HG02884 (cell line): ENCODE measurements at regions not wholly inside any gene's neighbourhood (a gene's known extent, or its start where the extent isn't known, plus 50 kb on each side); places are given as distances from the start of the nearest gene placed in this dataset.

Source experiments
- ATAC-seq: cut with Tn5 transposase; IDR thresholded peaks from one replicate; pipeline ENCODE4 v1.9.1; 2021; ENCODE audit warnings: mild to moderate bottlenecking, moderate library complexity; ENCODE audit not compliant: unreplicated experiment

DNA sequence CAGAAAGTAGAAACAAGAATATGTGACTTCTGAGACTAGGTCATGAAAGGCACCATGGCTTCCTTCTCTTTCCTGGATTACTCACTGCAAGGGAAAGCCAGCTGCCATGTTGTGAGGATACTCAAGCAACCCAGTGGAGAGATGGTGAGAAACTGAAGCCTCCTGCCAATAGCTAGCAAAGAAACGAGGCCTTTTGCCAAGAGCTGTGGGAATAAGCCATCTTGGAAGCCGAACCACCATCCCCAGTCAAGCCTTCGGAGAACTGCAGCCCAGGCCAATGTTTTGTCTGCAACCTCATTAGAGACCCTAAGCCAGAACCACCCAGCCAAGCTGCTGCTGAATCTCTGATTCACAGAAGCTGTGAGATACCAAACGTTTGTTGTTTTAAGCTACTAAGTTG lies 104.7 kb upstream of the CRHR1 start:
- ATAC-seq = no peak

DNA sequence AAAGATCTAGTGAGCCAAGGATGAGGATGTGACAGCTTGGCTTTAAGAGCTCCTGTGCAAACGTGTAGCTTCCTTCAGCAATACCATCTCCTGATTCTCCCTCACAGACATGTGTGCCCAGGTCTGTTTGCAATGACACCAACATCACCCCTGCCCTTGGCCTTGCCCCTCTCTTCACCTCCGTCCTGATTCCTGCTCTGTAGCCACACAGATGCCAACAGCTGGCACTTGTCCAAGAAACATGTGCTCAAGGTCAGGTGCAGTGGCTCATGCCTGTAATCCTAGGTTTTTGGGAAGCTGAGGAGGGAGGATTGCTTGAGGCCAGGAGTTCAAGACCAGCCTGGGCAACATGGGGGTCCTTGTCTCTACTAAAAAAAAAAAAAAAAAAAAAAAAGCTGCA lies 103.8 kb upstream of the CRHR1 start:
- no peak for ATAC-seq

DNA sequence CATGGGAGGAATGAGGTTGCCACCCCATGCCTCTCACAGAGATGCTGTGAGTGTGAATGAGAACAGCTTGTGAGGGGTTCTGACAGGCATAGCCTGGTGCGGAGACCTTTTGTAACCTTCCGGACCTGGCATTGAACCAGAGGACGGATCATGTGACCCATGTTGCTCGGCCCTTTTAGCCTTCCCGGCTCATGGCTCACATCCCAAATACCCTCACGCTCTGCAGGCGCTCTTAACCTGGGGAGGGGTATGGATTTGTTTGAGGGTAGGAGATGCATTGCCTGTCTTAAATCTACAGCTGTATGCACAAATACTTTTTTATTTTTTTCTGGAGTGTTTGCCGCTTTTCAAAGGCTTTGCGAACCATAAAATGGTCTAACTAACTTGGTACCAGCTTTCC lies 102.4 kb upstream of the CRHR1 start:
- no peak for ATAC-seq

DNA sequence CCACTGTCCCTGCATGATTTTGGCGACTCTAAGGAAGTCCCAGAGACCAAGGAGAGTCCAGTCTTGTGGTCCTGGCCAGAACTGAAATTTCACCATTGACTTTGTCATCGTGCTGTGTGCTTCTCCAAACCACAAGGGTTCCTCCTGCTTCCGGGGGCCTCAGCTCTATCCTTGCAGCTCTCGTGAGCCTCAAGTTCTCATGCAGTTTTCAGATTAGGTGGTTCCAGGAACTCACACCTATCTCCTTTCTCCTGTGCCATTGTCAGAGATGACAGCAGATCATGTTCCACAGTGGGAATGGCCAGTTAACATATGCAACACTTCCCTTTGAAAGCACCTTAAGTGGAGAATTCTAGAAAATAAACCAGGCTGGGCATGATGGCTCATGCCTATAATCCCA lies 97.9 kb upstream of the CRHR1 start:
- no peak for ATAC-seq

DNA sequence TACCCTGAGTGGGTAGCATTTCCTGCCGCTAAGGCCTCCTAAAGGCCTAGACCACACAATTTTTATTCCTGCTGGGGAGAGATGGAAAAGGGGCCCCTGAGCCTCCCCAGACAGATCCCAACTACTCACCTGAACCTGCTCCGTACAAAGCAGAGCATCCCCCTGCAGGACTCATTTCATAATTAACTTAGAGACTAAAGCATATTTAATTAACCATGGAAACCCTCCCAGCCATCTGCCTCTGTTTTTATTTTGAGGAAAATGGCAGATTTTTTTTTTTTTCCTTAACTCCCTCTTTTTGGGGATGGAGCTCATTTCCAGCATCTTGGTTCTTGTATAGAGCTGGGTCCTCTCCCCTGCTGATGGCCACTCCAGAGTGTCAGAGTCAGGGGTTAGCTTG lies 96.5 kb upstream of the CRHR1 start:
- ATAC-seq = no peak

DNA sequence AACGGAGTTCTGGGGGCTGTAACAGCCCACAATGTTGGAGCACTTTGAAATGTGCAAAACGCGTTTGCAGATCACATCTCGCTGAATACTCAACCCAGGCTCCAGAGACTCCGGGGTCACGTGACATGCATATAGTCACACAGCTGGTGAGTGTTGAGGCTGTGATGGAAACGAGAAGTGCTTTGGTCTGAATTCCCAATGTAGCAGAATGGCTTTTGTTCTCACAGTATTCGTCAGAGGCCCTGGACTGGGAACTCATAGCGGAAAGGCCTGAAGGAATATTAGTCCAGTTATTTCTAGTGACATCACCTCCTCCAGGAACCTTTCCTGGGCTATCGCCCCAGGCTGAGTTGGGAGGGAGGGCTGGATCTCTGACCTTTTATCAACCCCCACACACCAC lies 95.8 kb upstream of the CRHR1 start:
- no peak for ATAC-seq

DNA sequence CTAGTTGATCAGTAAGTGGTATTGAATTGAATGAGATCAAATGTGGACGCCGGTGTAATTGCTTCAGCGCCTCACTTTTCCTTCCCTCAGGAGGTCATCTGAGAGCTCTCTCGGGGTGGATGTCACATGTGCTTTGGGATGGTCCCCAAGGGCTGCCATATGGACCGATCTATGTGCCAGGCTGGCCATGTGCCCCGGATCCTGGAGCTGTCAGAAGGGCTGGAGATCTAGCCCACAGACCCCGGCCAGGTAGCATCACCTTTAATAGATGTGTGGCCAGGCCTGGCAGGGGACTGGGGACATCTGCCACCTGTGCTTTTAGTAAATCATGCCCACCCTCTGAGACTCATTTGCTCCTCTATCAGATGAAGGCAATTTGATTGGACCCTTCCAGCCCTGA lies 95.3 kb upstream of the CRHR1 start:
- ATAC-seq = no peak

DNA sequence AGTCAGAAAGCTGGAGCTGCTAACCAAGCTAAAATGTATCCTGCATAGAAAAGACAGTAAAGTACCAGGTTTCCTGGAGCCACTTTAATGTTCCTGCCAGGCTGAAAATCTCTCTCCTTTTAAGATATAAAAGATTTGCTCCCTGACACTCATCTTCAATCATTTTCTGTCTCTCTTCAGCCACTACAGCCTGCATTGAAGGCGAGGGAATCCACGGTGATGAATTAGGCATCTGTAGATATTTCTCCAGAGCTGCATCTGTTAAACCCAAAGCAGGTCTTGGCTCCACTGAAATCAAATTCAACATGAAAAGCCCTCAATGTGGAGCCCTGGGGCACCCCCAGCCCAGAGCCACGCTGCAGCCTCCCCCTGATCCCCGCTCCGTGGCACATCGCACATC lies 94.7 kb upstream of the CRHR1 start:
- no peak for ATAC-seq

DNA sequence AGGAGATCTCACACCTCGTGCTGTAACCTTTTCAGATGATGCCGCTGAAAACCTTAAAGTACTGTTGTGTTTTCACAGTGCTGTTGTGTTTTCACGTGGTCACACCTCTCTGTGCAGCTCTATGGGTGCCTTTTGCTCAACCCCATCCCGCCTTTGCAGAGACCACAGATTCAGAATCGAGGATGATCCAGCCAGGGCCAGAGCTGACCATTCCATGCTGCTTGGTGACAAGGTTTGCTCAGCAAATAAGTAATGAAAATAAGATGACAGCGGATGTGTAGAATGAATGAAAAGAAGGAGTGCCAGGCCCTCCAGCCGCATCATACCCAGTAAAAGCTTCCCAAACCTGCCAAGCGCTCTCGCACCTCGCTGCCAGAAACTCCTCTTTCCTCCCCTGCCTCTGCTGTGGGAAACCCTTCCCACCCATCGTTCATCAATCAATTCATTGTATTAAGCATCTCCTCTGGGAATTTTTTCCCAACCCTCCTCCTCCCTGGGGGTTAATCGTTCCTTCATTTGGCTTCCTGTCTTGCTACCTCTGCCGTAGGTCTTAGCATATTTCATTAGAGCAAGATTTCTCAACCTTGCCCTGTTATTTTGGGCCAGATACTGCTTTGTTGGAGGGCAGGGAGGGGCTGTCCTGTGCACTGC lies 93.4 kb upstream of the CRHR1 start:
- ATAC-seq = no peak

DNA sequence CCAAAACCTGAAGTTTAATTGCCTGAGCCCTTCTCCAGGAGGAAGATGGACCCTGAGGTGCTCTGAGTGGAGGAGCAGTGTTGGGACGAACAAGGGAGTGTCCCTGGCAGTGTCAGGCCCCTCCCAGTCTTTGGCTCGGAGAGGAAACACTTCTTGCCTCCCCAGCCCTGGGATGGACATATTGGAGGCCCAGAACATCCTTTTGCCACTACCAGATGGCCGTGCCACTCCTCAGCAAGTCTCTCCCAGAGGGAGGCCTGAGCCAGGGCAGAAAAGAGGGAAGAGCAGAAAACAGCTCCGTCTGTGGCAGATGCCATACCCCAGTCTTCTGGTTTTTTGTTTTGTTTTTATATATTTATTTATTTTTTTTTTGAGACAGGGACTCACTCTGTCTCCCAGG lies 91.5 kb upstream of the CRHR1 start:
- ATAC-seq = no peak

DNA sequence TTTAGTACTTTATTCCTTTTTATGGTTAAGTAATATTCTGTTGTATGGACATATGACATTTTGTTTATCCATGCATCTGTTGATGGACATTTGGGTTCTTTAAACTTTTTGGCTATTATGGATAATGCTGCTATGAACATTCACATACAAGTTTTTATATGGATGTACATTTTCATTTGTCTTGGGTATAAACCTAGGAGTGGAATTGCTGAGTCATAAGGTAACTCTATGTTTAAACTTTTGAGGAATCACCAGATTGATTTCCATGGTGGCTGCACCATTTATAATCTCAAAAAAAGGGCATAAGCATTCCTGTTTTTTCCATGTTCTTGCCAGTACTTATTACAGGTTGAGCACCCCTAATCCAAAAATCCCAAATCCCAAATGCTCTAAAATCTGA lies 90.3 kb upstream of the CRHR1 start:
- ATAC-seq = no peak

DNA sequence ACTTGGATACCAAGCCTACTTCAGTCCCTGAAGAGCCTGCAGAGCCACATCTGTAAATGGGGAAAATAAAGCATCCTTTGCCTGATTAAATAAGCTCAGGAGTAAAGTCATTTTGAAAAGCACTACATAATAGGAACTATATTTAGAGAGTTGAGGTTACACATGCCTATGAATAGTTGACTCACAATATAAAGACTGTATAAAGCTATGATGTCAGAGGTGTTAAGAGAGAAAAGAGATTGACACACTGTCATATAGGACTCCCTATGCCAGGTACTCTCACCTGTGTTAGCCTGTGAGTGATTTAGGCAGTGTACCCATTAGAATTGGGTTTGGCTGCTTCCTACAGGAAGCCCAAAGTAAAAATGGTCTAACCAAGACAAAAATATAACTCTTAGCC lies 87.7 kb upstream of the CRHR1 start:
- ATAC-seq = no peak

DNA sequence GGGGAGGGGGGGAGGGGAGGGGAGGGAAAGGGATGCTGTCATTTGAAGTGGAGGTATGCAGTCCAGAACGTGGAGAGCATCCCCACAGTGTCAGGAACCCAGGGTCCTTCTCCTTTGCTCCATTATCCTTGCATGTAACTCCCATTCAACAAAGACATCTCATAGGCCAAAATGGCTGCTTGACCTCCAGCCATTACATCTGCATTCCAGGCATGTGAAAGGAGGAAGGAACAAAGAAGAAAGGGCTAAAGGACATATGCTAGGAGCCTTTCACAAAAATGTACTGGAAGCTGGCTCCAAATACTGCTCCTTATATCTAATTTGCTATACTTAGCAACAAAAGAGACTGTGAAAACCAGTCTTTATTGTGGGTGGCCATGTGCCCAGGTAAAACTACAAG lies 87.0 kb upstream of the CRHR1 start:
- no peak for ATAC-seq

DNA sequence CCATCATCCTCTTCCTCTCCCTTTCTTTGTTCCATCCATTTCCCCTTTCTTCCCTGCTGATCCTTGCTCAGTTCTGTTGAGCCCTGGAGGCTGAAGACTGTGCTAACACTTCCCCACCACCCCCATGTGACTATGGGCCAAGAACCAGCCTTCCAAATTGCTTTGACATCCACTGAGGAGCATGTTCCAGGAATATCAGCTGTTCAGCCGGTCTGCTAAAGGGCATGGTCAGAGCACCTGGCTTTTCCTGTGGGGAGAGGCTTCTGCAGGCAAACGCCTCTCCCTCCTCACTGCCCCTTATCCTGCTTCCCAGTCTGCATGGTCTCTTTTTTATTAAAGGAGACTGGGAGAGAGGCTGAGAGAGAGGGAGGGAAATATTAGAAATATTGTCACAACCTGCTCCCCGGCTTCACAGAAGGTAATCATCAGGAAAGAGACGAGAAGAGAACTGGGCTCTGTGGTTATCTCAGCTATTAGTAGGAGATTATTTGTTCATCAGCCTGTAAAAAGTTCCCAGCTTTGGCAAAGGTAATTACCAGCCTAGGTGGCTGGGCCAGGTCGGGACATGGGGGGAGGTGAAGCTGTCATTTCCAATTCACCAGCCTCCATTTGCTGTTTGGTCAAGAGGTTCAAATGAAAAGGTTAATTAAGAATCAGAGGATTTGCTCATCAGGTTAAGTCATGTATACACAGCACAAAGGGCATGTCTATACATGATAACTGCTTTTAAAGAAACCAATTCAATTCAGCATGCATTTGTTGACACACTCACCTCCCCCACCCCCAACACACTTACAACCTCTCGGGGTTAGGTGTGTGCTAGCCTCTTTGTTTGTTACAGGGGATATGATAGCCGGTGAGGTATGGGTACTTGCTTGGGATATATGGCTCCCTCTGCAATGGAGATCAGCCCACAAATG lies 83.7 kb upstream of the CRHR1 start:
- ATAC-seq = no peak

DNA sequence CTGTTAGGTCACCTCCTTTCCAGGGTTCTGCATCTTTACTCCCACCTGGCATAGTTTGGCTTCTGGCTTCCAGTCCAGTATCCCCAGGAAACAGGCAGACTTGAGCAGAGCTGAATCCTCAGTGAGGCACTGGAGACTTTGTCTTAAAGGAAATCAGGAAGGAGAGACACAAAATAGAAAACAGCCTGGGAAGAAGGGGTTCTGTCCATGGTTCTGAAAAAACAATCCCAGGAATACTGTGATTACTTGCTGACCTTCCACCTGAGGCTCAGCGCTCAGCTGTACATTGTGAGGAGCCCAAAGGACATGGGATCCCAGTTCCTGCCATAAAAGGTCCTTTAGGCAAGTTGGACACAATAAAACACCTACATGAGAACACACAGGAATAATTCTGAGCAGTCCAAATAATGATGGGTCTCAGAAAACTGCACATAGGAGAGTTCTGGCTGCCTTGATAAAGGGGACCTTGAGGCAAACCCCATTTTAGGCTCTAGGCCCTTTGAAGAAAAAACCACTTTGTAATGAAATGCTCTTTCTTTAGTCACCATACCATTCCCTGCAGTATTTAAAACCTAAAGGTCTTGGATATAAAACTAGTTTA lies 81.4 kb upstream of the CRHR1 start:
- no peak for ATAC-seq

DNA sequence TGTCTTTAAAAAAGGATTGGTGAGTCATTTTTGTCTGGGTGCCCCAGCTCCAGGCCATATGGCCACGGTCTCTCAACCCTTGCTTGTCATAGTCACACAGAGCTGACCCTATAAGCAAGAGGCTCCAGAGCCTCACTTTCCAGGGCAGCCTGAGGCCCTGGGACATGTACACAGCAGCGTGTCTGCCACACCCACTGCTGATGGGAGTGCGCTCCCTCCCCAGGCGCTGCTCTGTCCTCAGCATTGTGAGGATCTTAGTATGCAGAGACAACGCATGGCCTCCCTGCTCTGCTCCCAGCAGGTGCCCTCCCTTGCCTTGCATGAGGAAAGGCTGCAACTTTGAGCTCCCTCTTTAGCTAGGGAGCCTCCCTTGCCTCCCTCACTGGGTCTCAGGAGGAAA lies 80.8 kb upstream of the CRHR1 start:
- ATAC-seq = no peak

DNA sequence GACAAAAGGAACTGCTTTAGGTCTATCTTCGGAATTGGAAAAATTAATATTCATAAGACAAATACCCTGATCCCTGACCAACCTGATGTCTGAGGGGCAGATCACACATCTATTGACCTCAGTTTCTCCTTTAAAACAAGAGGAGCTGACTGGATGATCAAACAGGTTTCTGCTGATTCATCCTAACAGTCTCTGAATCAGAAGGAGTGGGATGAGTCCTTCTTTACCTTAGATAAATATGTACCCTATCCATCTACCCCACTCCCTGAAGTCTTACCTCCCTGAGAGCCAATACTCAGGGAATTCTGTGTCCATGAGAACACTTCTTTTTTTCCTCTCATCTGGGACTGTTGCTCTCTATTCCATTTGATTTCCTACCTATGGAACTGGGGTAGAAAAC lies 80.3 kb upstream of the CRHR1 start:
- ATAC-seq = no peak

DNA sequence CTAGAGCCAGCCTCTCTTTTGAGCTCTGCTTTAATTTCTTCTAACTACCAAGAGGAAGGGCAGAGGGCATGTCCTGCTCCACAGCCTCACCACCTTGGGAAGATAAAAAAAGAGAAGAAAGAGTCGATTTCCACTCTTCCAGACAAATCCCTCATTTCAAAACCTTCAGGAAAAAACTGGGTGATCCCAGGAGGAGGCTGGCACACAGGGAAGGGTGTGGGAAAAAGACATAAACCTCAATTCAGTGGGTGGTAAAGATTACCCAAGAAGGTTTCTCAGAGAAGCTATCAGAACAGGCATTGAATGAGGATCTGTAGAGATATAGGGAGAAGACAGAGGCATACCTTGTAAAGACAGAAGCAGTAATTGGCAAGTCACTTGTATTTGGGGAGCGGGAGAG lies 79.9 kb upstream of the CRHR1 start:
- ATAC-seq = no peak

DNA sequence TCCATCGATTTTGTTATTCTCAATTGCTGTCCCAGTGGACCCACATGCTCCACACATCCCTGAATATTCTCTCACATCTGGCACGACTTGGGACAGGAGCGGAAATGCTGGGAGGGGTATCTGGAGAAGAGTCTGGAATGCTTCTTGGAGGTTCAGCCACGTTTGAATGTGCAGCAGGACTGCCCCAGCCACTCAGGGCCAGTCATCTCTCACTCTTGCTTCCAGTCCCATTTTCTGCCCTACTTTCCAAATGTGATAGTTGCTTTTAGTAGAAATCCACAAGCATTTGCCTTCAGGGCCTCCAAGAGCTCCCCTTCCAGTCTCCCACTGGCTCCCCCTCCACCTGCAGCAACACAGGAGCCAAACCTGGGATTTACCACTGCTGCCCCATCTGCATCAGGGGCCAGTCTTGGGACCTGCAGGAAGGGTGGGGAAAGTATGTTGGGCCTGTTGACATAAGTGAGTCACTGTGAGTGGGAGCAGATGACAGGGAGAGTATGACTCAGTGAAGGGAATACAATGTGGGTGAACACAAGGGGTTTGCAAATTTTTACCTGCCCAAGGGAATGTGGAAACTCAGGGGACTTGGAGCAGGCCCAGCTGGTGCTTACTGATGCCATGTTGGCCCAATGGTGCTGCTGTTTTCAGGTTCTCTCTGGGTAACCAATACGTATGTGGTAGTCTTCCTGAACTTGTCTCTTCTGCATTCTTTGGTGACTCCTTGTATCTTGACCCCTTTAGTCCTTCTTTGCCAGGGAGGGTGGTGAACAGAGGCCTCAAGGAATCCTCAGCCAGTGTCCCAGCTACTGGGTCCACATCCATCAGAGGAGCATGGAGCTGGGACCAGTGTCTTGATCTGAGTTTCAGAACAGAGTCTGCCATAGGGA lies 78.8 kb upstream of the CRHR1 start:
- no peak for ATAC-seq

DNA sequence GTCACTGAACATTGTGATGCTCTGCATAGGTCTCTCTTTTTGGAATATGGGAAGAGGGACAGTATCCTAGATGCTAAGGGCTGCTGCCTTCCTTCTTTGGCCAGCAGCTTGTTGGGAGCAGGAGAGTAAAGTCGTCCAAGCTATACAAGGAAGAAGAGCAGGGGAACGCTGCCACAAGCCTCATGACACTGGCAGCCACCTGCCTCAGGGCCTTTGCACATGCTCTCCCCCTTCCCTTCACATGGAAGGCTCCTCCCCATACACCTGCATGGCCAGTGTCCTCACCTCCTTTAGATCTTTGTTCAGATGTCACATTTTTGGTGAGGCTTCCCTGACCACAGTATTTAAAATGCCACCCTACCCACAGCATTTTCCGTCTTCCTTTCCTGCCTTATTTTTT lies 78.1 kb upstream of the CRHR1 start:
- no peak for ATAC-seq

DNA sequence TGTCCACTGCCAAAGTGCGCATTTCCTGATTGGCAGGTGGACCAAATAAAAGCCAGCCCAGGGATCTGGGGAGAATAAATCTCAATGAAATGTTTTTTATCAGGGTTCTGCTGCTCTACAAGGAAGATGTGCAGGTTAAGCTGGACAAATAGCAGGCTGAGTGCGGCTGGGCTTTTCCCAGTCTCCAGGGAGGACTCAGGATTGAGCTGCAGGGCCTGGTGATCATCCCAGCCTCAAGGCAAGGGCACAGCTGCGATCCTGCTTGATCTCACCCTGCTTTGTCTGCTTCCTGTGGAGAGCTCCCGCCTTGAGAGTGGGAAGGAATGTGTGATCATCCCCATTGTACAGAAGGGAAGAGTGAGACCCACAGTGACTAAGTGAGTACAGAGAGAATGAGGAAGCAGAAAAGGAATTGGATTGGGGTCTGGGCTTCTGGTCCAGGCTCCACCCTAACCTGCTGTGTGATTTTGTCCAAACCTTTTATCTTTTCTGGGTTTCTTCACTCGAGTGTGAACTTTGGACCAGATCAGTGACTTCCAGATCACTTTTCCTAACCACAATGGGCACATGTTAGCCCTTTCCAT lies 75.3 kb upstream of the CRHR1 start:
- ATAC-seq = no peak
